ENCODE measurements at regions not wholly inside any gene's neighbourhood (a gene's known extent, or its start where the extent isn't known, plus 50 kb on each side); places are given as distances from the start of the nearest gene placed in this dataset.

DNA sequence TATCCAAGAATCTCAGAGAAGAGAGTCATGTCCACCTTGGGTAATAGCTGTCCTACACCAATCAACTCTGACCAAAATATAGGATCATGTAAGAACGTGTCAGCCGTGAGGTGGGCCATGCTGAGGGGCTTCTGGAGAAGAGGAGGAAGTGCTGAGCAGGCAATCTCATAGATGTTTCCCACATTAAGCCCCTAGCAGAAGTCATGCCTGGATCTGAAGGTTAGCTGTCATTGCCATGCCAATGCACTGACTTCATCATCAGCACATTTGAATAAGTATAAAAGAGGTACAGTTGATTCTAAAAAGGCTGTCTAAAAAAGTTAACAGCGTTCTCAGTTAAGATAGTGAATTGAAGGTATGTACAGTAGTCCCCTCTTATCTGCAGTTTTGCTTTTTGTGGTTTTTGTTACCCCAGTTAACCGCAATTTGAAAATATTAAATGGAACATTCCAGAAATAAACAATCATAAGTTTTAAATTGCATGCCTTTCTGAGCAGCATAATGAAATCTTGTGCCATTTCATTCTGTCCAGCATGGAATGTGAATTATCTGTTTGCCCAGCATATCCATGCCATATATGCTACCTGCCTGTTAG lies 67.2 kb upstream of the TMEM17 start:
- no peak for TF ChIP-seq CTCF (IDR thresholded peaks at IDR 0.05; ENCODE audit: unreplicated experiment)
- Mint-ChIP-seq H3K9me3 (ENCODE audit: unreplicated experiment) (no peaks in the 10 kb centered on the region), H3K4me1 (ENCODE audit: unreplicated experiment) (peaks cover 3% of the 10 kb centered on the region), H3K27me3 (ENCODE audit: unreplicated experiment) (peaks cover 1% of the 10 kb centered on the region), H3K4me3 (ENCODE audit: unreplicated experiment) (no peak overlapping the region), H3K36me3 (ENCODE audit: low read depth, unreplicated experiment) (no peaks in the 10 kb centered on the region), H3K27ac (ENCODE audit: unreplicated experiment) (no peak overlapping the region)
- no peak for DNase-seq (ENCODE audit: low spot score)

DNA sequence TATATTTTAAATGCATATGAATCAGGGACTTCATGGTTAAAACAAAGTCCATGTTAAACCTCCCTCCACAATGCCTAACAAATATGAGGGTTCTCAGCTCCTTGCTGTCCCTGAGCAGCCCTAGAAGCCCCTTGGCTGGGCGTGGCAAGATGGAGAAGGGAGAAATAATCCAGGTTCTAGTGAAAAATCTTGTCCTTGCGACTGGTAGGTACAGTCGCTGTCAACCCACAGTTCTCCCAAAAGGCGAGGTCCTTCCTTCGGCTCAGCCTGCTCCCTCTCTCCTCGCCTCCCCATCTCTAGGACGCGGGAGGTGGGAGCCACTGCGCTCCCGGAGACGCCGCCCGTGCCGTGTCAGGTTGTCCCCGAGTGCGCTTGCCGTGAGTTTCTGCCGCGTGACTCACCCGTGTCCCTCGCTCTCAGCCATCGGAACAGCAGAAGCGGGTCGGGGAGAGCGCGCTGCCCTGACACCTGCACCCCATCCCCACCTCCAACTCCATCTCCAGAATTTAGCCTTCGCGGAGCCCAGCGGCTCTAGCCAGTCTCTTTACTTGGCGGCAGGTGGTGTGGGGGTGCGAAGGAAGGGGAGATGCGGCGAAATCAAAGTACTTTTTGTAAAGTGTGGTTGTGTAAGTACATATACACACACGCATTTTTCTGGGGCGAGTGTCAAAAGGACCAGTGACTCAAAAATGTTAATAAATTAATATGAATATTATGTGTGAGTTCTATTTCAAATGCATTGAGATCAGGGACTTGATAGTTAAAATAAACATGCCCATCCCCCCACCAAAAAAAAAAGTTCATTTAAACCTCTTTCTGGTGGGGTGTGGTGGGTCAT lies 65.1 kb upstream of the TMEM17 start:
- peaks cover 6% of the 10 kb centered on the region for H3K4me1 Mint-ChIP-seq (ENCODE audit: unreplicated experiment)
- peak; percentile 5 for DNase-seq (ENCODE audit: low spot score)
- TF ChIP-seq CTCF (IDR thresholded peaks at IDR 0.05; ENCODE audit: unreplicated experiment): no peak

GRCh38 chr2:62569907-62570841 lies 64.2 kb upstream of the TMEM17 start:
- no peak overlapping the region for H3K4me3 Mint-ChIP-seq (ENCODE audit: unreplicated experiment)
- peaks cover 7% of the 10 kb centered on the region for H3K4me1 Mint-ChIP-seq (ENCODE audit: unreplicated experiment)
- H3K27ac Mint-ChIP-seq (ENCODE audit: unreplicated experiment): no peak overlapping the region
- no peaks in the 10 kb centered on the region for H3K36me3 Mint-ChIP-seq (ENCODE audit: low read depth, unreplicated experiment)
- no peaks in the 10 kb centered on the region for H3K9me3 Mint-ChIP-seq (ENCODE audit: unreplicated experiment)
- no peak for DNase-seq (ENCODE audit: low spot score)
- H3K27me3 Mint-ChIP-seq (ENCODE audit: unreplicated experiment): peaks cover 1% of the 10 kb centered on the region
- TF ChIP-seq CTCF (IDR thresholded peaks at IDR 0.05; ENCODE audit: unreplicated experiment): no peak

More for the DNA sequence above, 65.1 kb upstream of the TMEM17 start:
- H3K36me3 Mint-ChIP-seq (ENCODE audit: low read depth, unreplicated experiment): no peaks in the 10 kb centered on the region
- H3K27me3 Mint-ChIP-seq (ENCODE audit: unreplicated experiment): peaks cover 1% of the 10 kb centered on the region
- H3K9me3 Mint-ChIP-seq (ENCODE audit: unreplicated experiment): no peaks in the 10 kb centered on the region
- no peak overlapping the region for H3K27ac Mint-ChIP-seq (ENCODE audit: unreplicated experiment)
- peak overlapping the region; percentile 63 for H3K4me3 Mint-ChIP-seq (ENCODE audit: unreplicated experiment)

GRCh38 chr2:62568983-62569837 lies 63.2 kb upstream of the TMEM17 start:
- Mint-ChIP-seq H3K27ac (ENCODE audit: unreplicated experiment) (no peak overlapping the region), H3K9me3 (ENCODE audit: unreplicated experiment) (no peaks in the 10 kb centered on the region), H3K27me3 (ENCODE audit: unreplicated experiment) (no peaks in the 10 kb centered on the region), H3K36me3 (ENCODE audit: low read depth, unreplicated experiment) (no peaks in the 10 kb centered on the region), H3K4me3 (ENCODE audit: unreplicated experiment) (no peak overlapping the region), H3K4me1 (ENCODE audit: unreplicated experiment) (peaks cover 7% of the 10 kb centered on the region)
- no peak for TF ChIP-seq CTCF (IDR thresholded peaks at IDR 0.05; ENCODE audit: unreplicated experiment)
- DNase-seq (ENCODE audit: low spot score): no peak
